ENCODE measurements at regions not wholly inside any gene's neighbourhood (a gene's known extent, or its start where the extent isn't known, plus 50 kb on each side); places are given as distances from the start of the nearest gene placed in this dataset.

DNA sequence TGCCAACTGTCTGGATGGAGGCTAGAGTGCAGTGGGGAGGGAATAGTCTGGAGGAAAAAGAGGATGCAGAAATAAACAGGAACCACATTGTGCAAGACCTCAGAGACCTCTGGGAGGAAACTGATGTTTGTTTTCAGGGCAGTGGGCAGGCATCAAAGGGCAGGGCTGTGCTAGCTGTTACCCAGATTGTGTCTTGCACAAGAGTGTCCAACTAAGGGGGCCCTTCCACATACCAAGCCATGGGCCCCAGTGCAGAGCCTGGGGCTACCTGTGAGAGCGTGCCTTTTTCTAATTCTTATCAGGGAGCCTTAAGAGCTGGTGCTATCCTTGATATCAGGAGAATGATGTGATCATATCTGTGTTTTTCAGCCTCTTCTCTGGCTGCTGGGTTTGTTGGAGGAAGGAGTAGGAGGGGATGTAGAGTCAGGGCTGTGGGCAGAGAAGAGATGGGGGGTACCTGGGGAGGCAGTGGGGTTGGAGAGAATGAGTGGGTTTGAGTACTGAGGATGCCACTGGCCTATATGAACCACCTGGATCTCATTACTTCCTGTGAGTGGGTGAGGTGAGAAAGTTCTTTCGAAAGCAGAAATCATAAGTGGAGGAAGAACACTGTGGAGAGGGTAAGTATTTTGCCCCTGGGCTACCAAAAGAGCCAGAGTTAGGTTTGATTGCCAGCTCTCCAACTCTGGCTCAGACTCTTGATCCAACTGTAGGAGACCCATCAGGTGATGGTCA, 259.2 kb upstream of the CRY1 start:
- CTCF ChIA-PET: interaction anchor here (0.6 kb wide), 1 partner anchor 220 kb away, joined by 3 read pairs; no protein-coding TSS in a partner anchor
- H3K4me3 ChIP-seq (ENCODE audit: low read depth, low read length): no peak overlapping the region
- H3K27ac ChIP-seq (ENCODE audit: extremely low read depth, low read depth, low read length): no peak overlapping the region
- H3K36me3 ChIP-seq (ENCODE audit: control insufficient read depth in 2 of 2, insufficient read depth in 1 of 2, low read length in 2 of 2): no peaks in the 10 kb centered on the region
- 0 out of 2 replicates have a peak, but pooled peaks cover 3% of the 10 kb centered on the region for H3K4me1 ChIP-seq (ENCODE audit: control insufficient read depth, insufficient read depth, low read length)
- POLR2A ChIA-PET: no interaction called here
- no peaks in the 10 kb centered on the region for H3K9me3 ChIP-seq (ENCODE audit: control insufficient read depth, insufficient read depth, low read depth, low read length)
- TF ChIP-seq ZNF341 (tag by site-specific recombination; IDR thresholded peaks at IDR 0.05; ENCODE audit: low read depth) (no peak), ZNF580 (tag by site-specific recombination; IDR thresholded peaks at IDR 0.05) (no peak), ZBTB11 (tag by site-specific recombination; conservative IDR thresholded peaks at IDR 0.05; ENCODE audit: low read depth) (no peak), EGR2 (tag by site-specific recombination; IDR thresholded peaks at IDR 0.05; ENCODE audit: low read depth) (peak; percentile 89), ZFHX2 (tag by site-specific recombination; conservative IDR thresholded peaks at IDR 0.05) (peak; percentile 73), KLF17 (tag by site-specific recombination; IDR thresholded peaks at IDR 0.05) (peak; percentile 69; the same call in 1 of the 2 replicates), ZNF76 (tag by site-specific recombination; IDR thresholded peaks at IDR 0.05; ENCODE audit: borderline replicate concordance, low read depth) (no peak)
- TF ChIP-seq, protein P1, sequence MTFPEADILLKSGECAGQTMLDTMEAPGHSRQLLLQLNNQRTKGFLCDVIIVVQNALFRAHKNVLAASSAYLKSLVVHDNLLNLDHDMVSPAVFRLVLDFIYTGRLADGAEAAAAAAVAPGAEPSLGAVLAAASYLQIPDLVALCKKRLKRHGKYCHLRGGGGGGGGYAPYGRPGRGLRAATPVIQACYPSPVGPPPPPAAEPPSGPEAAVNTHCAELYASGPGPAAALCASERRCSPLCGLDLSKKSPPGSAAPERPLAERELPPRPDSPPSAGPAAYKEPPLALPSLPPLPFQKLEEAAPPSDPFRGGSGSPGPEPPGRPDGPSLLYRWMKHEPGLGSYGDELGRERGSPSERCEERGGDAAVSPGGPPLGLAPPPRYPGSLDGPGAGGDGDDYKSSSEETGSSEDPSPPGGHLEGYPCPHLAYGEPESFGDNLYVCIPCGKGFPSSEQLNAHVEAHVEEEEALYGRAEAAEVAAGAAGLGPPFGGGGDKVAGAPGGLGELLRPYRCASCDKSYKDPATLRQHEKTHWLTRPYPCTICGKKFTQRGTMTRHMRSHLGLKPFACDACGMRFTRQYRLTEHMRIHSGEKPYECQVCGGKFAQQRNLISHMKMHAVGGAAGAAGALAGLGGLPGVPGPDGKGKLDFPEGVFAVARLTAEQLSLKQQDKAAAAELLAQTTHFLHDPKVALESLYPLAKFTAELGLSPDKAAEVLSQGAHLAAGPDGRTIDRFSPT (tag by site-specific recombination; IDR thresholded peaks at IDR 0.05): no peak

DNA sequence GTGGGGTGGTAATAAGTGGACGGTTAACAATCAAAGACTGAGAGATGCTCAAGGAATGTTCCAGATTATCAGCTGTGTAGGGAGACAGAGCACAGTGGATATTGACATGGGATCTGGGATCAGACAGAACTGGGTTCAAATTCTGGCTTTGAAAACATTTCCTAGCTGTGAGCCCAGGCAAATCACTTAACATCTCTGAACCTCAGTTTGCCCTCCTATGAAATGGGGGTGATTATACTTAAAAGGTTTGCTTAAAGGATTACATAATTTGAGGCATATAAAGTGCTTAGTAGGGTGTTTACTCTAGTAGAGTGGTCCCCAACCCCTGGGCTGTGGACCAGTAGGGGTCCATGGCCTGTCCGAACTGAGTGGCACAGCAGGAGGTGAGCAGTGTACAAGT, 260.0 kb upstream of the CRY1 start:
- TF ChIP-seq ZNF768 (tag by site-specific recombination; IDR thresholded peaks at IDR 0.05) (no peak), ZNF707 (tag by site-specific recombination; IDR thresholded peaks at IDR 0.05) (no peak)
- TF ChIP-seq, protein P2, sequence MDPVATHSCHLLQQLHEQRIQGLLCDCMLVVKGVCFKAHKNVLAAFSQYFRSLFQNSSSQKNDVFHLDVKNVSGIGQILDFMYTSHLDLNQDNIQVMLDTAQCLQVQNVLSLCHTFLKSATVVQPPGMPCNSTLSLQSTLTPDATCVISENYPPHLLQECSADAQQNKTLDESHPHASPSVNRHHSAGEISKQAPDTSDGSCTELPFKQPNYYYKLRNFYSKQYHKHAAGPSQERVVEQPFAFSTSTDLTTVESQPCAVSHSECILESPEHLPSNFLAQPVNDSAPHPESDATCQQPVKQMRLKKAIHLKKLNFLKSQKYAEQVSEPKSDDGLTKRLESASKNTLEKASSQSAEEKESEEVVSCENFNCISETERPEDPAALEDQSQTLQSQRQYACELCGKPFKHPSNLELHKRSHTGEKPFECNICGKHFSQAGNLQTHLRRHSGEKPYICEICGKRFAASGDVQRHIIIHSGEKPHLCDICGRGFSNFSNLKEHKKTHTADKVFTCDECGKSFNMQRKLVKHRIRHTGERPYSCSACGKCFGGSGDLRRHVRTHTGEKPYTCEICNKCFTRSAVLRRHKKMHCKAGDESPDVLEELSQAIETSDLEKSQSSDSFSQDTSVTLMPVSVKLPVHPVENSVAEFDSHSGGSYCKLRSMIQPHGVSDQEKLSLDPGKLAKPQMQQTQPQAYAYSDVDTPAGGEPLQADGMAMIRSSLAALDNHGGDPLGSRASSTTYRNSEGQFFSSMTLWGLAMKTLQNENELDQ (tag by site-specific recombination; IDR thresholded peaks at IDR 0.05; ENCODE audit: low read depth): no peak
- H3K36me3 ChIP-seq (ENCODE audit: control insufficient read depth in 2 of 2, insufficient read depth in 1 of 2, low read length in 2 of 2): no peaks in the 10 kb centered on the region
- no peaks in the 10 kb centered on the region for H3K9me3 ChIP-seq (ENCODE audit: control insufficient read depth, insufficient read depth, low read depth, low read length)
- H3K4me1 ChIP-seq (ENCODE audit: control insufficient read depth, insufficient read depth, low read length): 0 out of 2 replicates have a peak, but pooled peaks cover 3% of the 10 kb centered on the region
- H3K4me3 ChIP-seq (ENCODE audit: low read depth, low read length): no peak overlapping the region
- H3K27ac ChIP-seq (ENCODE audit: extremely low read depth, low read depth, low read length): no peak overlapping the region
- CTCF ChIA-PET: interaction anchor here (0.6 kb wide), 1 partner anchor 49 kb away, joined by 3 read pairs; no protein-coding TSS in a partner anchor
- POLR2A ChIA-PET: no interaction called here
